DMS114 treated with DMSO at 0.1 percent for 48 hours (cell line): ENCODE measurements at regions not wholly inside any gene's neighbourhood (a gene's known extent, or its start where the extent isn't known, plus 50 kb on each side); places are given as distances from the start of the nearest gene placed in this dataset.
A peak's percentile ranks its signal among the peaks of the same experiment; 100 is the strongest.

Source experiments
- DNase-seq: peaks from one replicate; lab custom pipeline; 2025; ENCODE audit not compliant: unreplicated experiment; lab: John Stamatoyannopoulos, UW

- DNase-seq: no peak
Measured at GRCh38 chr9:35540315-35540714, 50.4 kb downstream of the RUSC2 start.

GRCh38 chr9:35546853-35547252 lies 56.9 kb downstream of the RUSC2 start:
- DNase-seq: no peak

GRCh38 chr9:35547889-35548418 lies 57.1 kb upstream of the TESK1 start:
- DNase-seq: no peak

GRCh38 chr9:35548571-35548970 lies 56.5 kb upstream of the TESK1 start:
- no peak for DNase-seq

GRCh38 chr9:35549441-35549840 lies 55.6 kb upstream of the TESK1 start:
- DNase-seq: no peak

- no peak for DNase-seq
Measured at GRCh38 chr9:35552376-35552775, 52.7 kb upstream of the TESK1 start.

GRCh38 chr9:35552837-35553236 lies 52.2 kb upstream of the TESK1 start:
- no peak for DNase-seq

- DNase-seq: peak; percentile 49
Measured at GRCh38 chr9:35553670-35554543, 51.2 kb upstream of the TESK1 start.

GRCh38 chr9:35555246-35555701 lies 49.8 kb upstream of the TESK1 start:
- no peak for DNase-seq
